ENCODE measurements at regions not wholly inside any gene's neighbourhood (a gene's known extent, or its start where the extent isn't known, plus 50 kb on each side); places are given as distances from the start of the nearest gene placed in this dataset.

- Histone ChIP-seq H3K4me1 (no peaks in the 10 kb centered on the region), H3K9me3 (replicated peaks) (no peaks in the 10 kb centered on the region), H3K36me3 (no peaks in the 10 kb centered on the region), H3K27ac (replicated peaks) (no peak overlapping the region), H3K4me3 (no peak overlapping the region), H3K27me3 (ENCODE audit: low read depth) (peaks cover 3% of the 10 kb centered on the region)
- no peak for DNase-seq
- intact Hi-C loops (cut with micrococcal nuclease), result no loop called here
- TF ChIP-seq CTCF (IDR thresholded peaks at IDR 0.05; ENCODE audit: borderline replicate concordance), result no peak
Measured at GRCh38 chr12:13770576-13770975, 210.8 kb downstream of the GRIN2B start.

GRCh38 chr12:13769966-13770365 lies 211.4 kb downstream of the GRIN2B start:
- H3K4me1 ChIP-seq, result no peaks in the 10 kb centered on the region
- intact Hi-C loops (cut with micrococcal nuclease), result no loop called here
- no peaks in the 10 kb centered on the region for H3K27me3 ChIP-seq (ENCODE audit: low read depth)
- H3K36me3 ChIP-seq, result no peaks in the 10 kb centered on the region
- no peaks in the 10 kb centered on the region for H3K9me3 ChIP-seq (replicated peaks)
- no peak for DNase-seq
- H3K4me3 ChIP-seq, result no peak overlapping the region
- no peak overlapping the region for H3K27ac ChIP-seq (replicated peaks)
- no peak for TF ChIP-seq CTCF (IDR thresholded peaks at IDR 0.05; ENCODE audit: borderline replicate concordance)

GRCh38 chr12:13769273-13769672 lies 212.1 kb downstream of the GRIN2B start:
- Histone ChIP-seq H3K36me3 (no peaks in the 10 kb centered on the region), H3K4me3 (no peak overlapping the region), H3K27me3 (ENCODE audit: low read depth) (no peaks in the 10 kb centered on the region), H3K27ac (replicated peaks) (no peak overlapping the region), H3K4me1 (no peaks in the 10 kb centered on the region), H3K9me3 (replicated peaks) (no peaks in the 10 kb centered on the region)
- no peak for TF ChIP-seq CTCF (IDR thresholded peaks at IDR 0.05; ENCODE audit: borderline replicate concordance)
- intact Hi-C loops (cut with micrococcal nuclease), result no loop called here
- DNase-seq, result no peak

GRCh38 chr12:13764748-13765147 lies 216.7 kb downstream of the GRIN2B start:
- TF ChIP-seq CTCF (IDR thresholded peaks at IDR 0.05; ENCODE audit: borderline replicate concordance), result no peak
- H3K4me1 ChIP-seq, result no peaks in the 10 kb centered on the region
- peaks cover 14% of the 10 kb centered on the region for H3K27me3 ChIP-seq (ENCODE audit: low read depth)
- no peak overlapping the region for H3K4me3 ChIP-seq
- no peaks in the 10 kb centered on the region for H3K9me3 ChIP-seq (replicated peaks)
- H3K27ac ChIP-seq (replicated peaks), result no peak overlapping the region
- H3K36me3 ChIP-seq, result no peaks in the 10 kb centered on the region
- intact Hi-C loops (cut with micrococcal nuclease), result no loop called here
- no peak for DNase-seq

GRCh38 chr12:13749389-13749788 lies 232.0 kb downstream of the GRIN2B start:
- Histone ChIP-seq H3K27ac (replicated peaks) (no peak overlapping the region), H3K4me1 (no peaks in the 10 kb centered on the region), H3K36me3 (no peaks in the 10 kb centered on the region), H3K9me3 (replicated peaks) (no peaks in the 10 kb centered on the region), H3K4me3 (no peak overlapping the region), H3K27me3 (ENCODE audit: low read depth) (peaks cover 70% of the 10 kb centered on the region)
- DNase-seq, result no peak
- TF ChIP-seq CTCF (IDR thresholded peaks at IDR 0.05; ENCODE audit: borderline replicate concordance), result no peak
- intact Hi-C loops (cut with micrococcal nuclease), result no loop called here
